ENCODE measurements at regions not wholly inside any gene's neighbourhood (a gene's known extent, or its start where the extent isn't known, plus 50 kb on each side); places are given as distances from the start of the nearest gene placed in this dataset.
"Not testable (repeated sequence)": the region's sequence is repeated elsewhere in the genome, so short reads cannot be mapped to it uniquely, and the experiment has no call there.

GRCh38 chr3:106447723-106448301, 579.0 kb upstream of the CBLB start:
- Histone ChIP-seq H3K27me3 (ENCODE audit: control insufficient read depth in 4 of 4, insufficient read depth in 4 of 4, low read length in 3 of 4) (no peaks in the 10 kb centered on the region), H3K9ac (ENCODE audit: low read depth in 1 of 2, low read length in 2 of 2) (no peak overlapping the region), H3K9me3 (ENCODE audit: control insufficient read depth in 4 of 4, low read length in 3 of 4) (no peaks in the 10 kb centered on the region), H3K27ac (ENCODE audit: low read depth in 1 of 2, low read length in 2 of 2) (no peak overlapping the region), H3K4me1 (ENCODE audit: control insufficient read depth in 4 of 4, insufficient read depth in 4 of 4, low read length in 3 of 4) (no peaks in the 10 kb centered on the region), H3K4me3 (ENCODE audit: low read depth in 1 of 3, low read length in 3 of 3) (no peak overlapping the region), H3K36me3 (ENCODE audit: control insufficient read depth in 4 of 4, insufficient read depth in 3 of 4, low read depth in 1 of 4, low read length in 3 of 4) (no peaks in the 10 kb centered on the region)
- TF ChIP-seq GABPA (IDR thresholded peaks at IDR 0.05 in 1 of 2, conservative IDR thresholded peaks at IDR 0.05 in 1 of 2) (no peak), ATF3 (IDR thresholded peaks at IDR 0.05) (no peak), YY1 (IDR thresholded peaks at IDR 0.05) (no peak), NR2F2 (IDR thresholded peaks at IDR 0.05) (no peak), RXRA (IDR thresholded peaks at IDR 0.05) (no peak), CTCF (IDR thresholded peaks at IDR 0.05; ENCODE audit: low read depth, low read length, missing input control) (no peak), SP1 (IDR thresholded peaks at IDR 0.05) (no peak), JUND (IDR thresholded peaks at IDR 0.05) (no peak), HNF4G (IDR thresholded peaks at IDR 0.05) (no peak), TAF1 (conservative IDR thresholded peaks at IDR 0.05) (no peak), FOXA2 (IDR thresholded peaks at IDR 0.05) (no peak), HNF4A (conservative IDR thresholded peaks at IDR 0.05) (no peak), FOXA1 (IDR thresholded peaks at IDR 0.05) (no peak), RAD21 (IDR thresholded peaks at IDR 0.05) (no peak), EGR1 (IDR thresholded peaks at IDR 0.05; ENCODE audit: low read depth in 2 of 2) (no peak)
- TF ChIP-seq, protein P1, sequence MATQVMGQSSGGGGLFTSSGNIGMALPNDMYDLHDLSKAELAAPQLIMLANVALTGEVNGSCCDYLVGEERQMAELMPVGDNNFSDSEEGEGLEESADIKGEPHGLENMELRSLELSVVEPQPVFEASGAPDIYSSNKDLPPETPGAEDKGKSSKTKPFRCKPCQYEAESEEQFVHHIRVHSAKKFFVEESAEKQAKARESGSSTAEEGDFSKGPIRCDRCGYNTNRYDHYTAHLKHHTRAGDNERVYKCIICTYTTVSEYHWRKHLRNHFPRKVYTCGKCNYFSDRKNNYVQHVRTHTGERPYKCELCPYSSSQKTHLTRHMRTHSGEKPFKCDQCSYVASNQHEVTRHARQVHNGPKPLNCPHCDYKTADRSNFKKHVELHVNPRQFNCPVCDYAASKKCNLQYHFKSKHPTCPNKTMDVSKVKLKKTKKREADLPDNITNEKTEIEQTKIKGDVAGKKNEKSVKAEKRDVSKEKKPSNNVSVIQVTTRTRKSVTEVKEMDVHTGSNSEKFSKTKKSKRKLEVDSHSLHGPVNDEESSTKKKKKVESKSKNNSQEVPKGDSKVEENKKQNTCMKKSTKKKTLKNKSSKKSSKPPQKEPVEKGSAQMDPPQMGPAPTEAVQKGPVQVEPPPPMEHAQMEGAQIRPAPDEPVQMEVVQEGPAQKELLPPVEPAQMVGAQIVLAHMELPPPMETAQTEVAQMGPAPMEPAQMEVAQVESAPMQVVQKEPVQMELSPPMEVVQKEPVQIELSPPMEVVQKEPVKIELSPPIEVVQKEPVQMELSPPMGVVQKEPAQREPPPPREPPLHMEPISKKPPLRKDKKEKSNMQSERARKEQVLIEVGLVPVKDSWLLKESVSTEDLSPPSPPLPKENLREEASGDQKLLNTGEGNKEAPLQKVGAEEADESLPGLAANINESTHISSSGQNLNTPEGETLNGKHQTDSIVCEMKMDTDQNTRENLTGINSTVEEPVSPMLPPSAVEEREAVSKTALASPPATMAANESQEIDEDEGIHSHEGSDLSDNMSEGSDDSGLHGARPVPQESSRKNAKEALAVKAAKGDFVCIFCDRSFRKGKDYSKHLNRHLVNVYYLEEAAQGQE (IDR thresholded peaks at IDR 0.05): no peak
- TF ChIP-seq, protein P2, sequence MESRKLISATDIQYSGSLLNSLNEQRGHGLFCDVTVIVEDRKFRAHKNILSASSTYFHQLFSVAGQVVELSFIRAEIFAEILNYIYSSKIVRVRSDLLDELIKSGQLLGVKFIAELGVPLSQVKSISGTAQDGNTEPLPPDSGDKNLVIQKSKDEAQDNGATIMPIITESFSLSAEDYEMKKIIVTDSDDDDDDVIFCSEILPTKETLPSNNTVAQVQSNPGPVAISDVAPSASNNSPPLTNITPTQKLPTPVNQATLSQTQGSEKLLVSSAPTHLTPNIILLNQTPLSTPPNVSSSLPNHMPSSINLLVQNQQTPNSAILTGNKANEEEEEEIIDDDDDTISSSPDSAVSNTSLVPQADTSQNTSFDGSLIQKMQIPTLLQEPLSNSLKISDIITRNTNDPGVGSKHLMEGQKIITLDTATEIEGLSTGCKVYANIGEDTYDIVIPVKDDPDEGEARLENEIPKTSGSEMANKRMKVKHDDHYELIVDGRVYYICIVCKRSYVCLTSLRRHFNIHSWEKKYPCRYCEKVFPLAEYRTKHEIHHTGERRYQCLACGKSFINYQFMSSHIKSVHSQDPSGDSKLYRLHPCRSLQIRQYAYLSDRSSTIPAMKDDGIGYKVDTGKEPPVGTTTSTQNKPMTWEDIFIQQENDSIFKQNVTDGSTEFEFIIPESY (IDR thresholded peaks at IDR 0.05): no peak
- TF ChIP-seq, protein P3, sequence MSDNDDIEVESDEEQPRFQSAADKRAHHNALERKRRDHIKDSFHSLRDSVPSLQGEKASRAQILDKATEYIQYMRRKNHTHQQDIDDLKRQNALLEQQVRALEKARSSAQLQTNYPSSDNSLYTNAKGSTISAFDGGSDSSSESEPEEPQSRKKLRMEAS (IDR thresholded peaks at IDR 0.05): no peak
- DNase-seq (ENCODE audit: low spot score): no peak

- H3K9ac ChIP-seq (ENCODE audit: low read depth in 1 of 2, low read length in 2 of 2); H3K27me3 ChIP-seq (ENCODE audit: control insufficient read depth in 4 of 4, insufficient read depth in 4 of 4, low read length in 3 of 4); H3K36me3 ChIP-seq (ENCODE audit: control insufficient read depth in 4 of 4, insufficient read depth in 3 of 4, low read depth in 1 of 4, low read length in 3 of 4); H3K4me1 ChIP-seq (ENCODE audit: control insufficient read depth in 4 of 4, insufficient read depth in 4 of 4, low read length in 3 of 4); H3K9me3 ChIP-seq (ENCODE audit: control insufficient read depth in 4 of 4, low read length in 3 of 4); H3K27ac ChIP-seq (ENCODE audit: low read depth in 1 of 2, low read length in 2 of 2); H3K4me3 ChIP-seq (ENCODE audit: low read depth in 1 of 3, low read length in 3 of 3); DNase-seq (ENCODE audit: low spot score): not testable (repeated sequence)
- WGBS: 83% methylated on average over 3 of the region's 3 CpGs
These were observed 579.7 kb upstream of the CBLB start for GRCh38 chr3:106448372-106448966.

Measured in liver (tissue), 8 donors.